ENCODE measurements at regions not wholly inside any gene's neighbourhood (a gene's known extent, or its start where the extent isn't known, plus 50 kb on each side); places are given as distances from the start of the nearest gene placed in this dataset.
A peak's percentile ranks its signal among the peaks of the same experiment; 100 is the strongest.

DNA sequence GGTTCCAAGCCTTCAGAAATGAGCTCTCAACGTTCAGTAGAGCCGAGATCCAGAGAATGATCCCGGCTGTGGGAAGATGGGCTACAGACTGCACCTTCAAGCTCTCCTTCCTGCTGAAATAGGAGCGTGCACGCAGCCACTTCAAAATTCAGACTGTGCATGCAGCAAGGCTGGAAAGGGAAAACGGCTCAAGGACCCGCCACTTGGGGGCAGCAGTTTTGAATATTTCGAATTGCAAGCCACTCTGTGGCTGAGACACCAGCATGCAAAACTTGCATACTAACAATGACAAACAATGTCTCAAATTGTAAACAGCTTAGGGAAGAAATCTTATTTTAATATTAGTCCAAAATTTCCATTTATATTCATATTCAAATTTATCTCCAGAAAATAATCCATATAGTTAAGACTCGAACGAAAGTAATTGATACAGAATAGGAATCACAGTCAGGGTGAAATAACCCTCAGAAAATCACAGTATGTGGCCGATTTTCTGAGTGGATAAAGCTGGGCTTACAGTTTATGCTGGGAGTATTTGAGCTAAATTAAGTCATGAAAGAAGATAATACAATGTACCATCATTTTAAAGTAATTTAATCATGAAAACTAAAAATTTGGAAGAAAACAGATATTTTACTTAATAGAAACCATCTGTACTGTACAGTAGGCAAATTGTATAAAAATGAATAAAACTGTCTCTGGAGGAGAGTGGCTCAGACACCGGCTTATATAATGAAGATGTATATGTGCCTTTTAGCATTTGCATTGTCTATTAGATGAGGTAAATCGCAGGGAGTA lies 137.9 kb upstream of the MKI67 start:
- peak; percentile 53 for DNase-seq (ENCODE audit: low read depth)
- H3K4me3 ChIP-seq (ENCODE audit: low read length): no peak overlapping the region
- TF ChIP-seq, protein P1, sequence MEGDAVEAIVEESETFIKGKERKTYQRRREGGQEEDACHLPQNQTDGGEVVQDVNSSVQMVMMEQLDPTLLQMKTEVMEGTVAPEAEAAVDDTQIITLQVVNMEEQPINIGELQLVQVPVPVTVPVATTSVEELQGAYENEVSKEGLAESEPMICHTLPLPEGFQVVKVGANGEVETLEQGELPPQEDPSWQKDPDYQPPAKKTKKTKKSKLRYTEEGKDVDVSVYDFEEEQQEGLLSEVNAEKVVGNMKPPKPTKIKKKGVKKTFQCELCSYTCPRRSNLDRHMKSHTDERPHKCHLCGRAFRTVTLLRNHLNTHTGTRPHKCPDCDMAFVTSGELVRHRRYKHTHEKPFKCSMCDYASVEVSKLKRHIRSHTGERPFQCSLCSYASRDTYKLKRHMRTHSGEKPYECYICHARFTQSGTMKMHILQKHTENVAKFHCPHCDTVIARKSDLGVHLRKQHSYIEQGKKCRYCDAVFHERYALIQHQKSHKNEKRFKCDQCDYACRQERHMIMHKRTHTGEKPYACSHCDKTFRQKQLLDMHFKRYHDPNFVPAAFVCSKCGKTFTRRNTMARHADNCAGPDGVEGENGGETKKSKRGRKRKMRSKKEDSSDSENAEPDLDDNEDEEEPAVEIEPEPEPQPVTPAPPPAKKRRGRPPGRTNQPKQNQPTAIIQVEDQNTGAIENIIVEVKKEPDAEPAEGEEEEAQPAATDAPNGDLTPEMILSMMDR (IDR thresholded peaks at IDR 0.05; ENCODE audit: insufficient read depth, low read depth, low read length, missing control alignments): peak; percentile 64

DNA sequence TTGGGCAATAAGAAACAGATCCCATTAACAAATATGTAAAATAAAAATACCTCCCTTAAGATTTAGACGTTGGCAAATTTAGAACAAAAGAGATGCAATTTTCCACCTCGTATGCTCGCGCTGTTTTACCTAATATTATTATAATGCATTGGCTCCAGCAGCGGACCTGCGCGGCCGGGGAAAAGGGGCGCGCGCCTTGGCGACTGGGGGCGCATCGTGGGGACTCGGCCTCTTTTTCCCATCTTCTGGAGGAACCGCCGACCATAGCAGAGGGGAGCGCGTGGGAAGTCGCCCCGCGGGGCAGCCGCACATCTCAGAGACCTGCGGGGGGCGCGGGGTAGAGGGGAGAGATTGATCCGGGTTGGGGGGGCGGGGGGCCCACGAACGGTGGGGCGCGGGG lies 139.4 kb upstream of the MKI67 start:
- H3K4me3 ChIP-seq (ENCODE audit: low read length): no peak overlapping the region
- no peak for DNase-seq (ENCODE audit: low read depth)
- TF ChIP-seq, protein P1 (IDR thresholded peaks at IDR 0.05; ENCODE audit: insufficient read depth, low read depth, low read length, missing control alignments): no peak

DNA sequence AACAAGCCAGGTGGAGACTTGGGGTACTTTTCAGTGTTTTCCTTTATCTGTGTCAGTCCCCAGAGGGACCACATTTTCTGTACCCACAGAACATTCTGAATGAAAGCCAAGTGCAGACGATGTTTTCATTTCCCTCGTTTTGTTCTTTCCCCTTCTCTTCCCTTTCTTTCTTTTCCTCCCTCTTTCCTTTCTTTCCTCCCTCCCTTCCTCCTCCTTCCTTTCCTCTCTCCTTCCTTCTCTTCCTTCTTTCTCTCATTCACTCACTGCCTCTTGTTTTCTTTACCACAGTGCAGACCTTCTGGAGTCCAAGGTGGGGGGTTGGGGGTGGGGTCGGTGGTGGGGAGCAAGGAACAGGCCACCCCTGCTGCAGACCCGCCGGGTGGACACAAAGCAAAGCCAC lies 141.4 kb upstream of the MKI67 start:
- no peak for DNase-seq (ENCODE audit: low read depth)
- H3K4me3 ChIP-seq (ENCODE audit: low read length): no peak overlapping the region
- TF ChIP-seq, protein P1 (IDR thresholded peaks at IDR 0.05; ENCODE audit: insufficient read depth, low read depth, low read length, missing control alignments): no peak

DNA sequence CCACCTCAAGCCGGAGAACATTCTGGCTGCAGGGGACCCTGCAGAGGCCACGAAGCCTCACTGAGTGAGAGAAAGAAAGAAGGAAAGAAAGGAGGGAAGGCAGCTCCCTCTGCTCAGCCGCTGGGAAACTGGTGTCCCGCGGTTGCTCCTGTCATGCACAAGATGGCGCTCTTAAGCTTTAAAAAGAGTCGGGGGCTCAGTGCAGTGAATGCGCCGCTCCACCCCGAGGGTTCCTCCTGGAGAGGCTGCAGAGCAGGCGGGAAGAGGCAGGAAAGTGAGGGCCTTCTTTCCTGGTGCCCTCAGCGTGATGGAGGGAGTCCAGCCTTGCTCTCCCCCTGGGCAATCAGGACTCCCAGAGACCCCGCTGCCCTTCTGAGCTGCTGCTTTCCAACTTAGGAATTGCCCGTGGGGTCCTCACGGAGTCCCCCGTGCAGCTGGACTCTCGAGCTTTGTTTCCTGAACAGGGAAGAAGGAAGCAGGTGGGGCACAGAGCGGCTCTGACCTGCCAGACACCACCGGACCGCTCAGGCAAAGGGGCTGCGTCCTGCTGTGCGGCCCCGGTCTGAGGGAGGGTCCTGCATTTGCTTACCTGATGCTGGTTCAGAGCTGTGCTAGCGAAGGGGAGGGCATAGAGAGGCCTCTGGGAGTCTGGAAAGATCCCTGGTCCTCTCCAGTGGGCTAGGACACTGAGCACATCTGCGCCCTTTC lies 141.9 kb upstream of the MKI67 start:
- no peak overlapping the region for H3K4me3 ChIP-seq (ENCODE audit: low read length)
- TF ChIP-seq, protein P1 (IDR thresholded peaks at IDR 0.05; ENCODE audit: insufficient read depth, low read depth, low read length, missing control alignments): peak; percentile 29
- no peak for DNase-seq (ENCODE audit: low read depth)

DNA sequence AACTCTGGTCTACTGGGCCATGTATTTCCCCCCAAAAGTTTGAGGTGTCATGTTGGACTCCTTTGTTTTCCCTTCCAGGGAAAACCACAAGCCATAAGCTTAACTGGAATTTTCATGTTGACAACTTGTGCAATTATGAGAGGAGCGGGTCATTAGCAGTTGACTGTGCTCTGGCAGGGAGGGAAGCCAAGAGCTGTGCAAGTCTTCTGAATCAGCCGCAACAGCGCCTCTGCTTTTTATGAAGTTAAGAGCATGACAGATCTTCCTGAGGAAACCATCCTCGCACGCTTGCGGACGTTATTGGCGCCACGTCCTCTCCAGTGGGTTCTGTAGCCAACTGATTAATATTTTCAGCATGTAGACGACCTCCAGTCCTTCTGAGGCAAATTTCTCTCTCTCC lies 148.7 kb upstream of the MKI67 start:
- no peak overlapping the region for H3K4me3 ChIP-seq (ENCODE audit: low read length)
- no peak for DNase-seq (ENCODE audit: low read depth)
- TF ChIP-seq, protein P1 (IDR thresholded peaks at IDR 0.05; ENCODE audit: insufficient read depth, low read depth, low read length, missing control alignments): no peak

DNA sequence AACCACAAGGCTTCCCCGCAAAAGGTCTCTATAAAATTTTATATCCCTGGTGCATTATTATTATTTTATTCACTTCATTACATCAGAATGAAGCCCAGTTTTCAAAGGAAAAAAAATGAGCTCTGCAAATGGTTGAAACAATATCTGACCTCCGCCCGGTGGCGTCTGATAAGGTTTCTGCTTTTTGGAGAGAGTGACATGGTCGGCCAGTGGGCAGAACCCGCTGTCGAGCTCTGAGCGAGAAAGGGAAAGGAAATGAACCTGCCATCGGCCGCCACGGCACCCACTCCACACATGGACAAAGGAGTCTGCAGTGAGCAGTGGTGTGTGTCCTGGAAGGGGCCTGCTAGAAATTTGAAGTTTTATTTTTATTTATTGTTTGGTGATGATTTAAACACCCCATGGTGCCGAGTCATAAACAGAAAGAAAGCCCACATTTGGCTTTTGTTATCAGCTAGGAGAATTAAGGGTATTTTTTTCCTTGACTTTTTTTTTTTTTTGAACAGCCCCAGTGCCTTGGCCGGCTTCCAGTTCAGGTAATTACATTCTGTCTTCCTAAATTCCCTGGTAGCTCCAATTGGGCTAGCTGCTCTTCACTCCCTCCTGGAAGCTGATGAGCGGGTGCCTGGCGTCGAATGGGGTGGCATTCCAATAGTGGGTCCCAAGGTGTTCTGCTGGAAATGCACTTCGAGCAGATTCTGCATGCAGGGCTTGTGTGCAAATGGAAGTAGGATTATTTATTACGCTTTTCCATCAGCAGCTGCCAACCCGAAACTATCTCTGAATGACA lies 149.4 kb upstream of the MKI67 start:
- no peak for DNase-seq (ENCODE audit: low read depth)
- TF ChIP-seq, protein P1 (IDR thresholded peaks at IDR 0.05; ENCODE audit: insufficient read depth, low read depth, low read length, missing control alignments): no peak
- no peak overlapping the region for H3K4me3 ChIP-seq (ENCODE audit: low read length)

All from epithelial cell of esophagus (primary cell).